ENCODE measurements at regions not wholly inside any gene's neighbourhood (a gene's known extent, or its start where the extent isn't known, plus 50 kb on each side); places are given as distances from the start of the nearest gene placed in this dataset.
A peak's percentile ranks its signal among the peaks of the same experiment; 100 is the strongest.

DNA sequence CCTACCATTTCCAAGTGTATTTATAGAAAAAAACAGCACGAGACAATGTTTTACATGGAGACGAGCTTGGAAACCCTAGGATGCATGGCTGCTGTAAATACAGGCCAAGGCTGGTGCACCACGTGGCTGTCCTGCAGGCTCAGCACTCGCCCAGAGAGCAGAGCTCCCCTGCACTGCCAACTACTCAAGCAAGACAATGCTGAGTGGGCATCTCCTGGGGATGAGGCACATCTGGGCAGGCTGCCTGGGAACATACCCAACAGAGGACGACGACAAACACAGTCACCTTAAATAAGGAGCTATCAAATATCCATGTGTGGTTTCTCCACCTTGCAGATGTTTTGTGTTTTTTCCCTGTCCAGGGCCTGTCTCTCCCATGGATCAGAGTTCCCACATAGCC lies 128.3 kb upstream of the PRMT8 start:
- H3K27ac ChIP-seq (ENCODE audit: low read depth in 1 of 2, low read length in 2 of 2): no peak overlapping the region
- no peaks in the 10 kb centered on the region for H3K9me3 ChIP-seq (ENCODE audit: control insufficient read depth in 1 of 2, insufficient read depth in 1 of 2, low read length in 2 of 2)
- no peak for DNase-seq
- H3K36me3 ChIP-seq (ENCODE audit: insufficient read depth, low read length): no peaks in the 10 kb centered on the region
- no peaks in the 10 kb centered on the region for H3K4me1 ChIP-seq (ENCODE audit: insufficient read depth, low read length)
- no peaks in the 10 kb centered on the region for H3K36me3 Mint-ChIP-seq (ENCODE audit: low read depth)
- peaks cover 21 to 28% of the 10 kb centered on the region in 2 experiments for H3K27me3 ChIP-seq (ENCODE audit: control insufficient read depth in 1 of 2, insufficient read depth in 2 of 2, low read length in 2 of 2)
- ATAC-seq (ENCODE audit: poor library complexity): no peak
- ChIA-PET POLR2A (no interaction called here), CTCF (no interaction called here)
- H3K9me3 Mint-ChIP-seq: no peaks in the 10 kb centered on the region
- H3K27ac Mint-ChIP-seq: no peak overlapping the region
- H3K27me3 Mint-ChIP-seq: peaks cover 46% of the 10 kb centered on the region
- no peak overlapping the region for H3K4me3 Mint-ChIP-seq
- TF ChIP-seq, protein P1, sequence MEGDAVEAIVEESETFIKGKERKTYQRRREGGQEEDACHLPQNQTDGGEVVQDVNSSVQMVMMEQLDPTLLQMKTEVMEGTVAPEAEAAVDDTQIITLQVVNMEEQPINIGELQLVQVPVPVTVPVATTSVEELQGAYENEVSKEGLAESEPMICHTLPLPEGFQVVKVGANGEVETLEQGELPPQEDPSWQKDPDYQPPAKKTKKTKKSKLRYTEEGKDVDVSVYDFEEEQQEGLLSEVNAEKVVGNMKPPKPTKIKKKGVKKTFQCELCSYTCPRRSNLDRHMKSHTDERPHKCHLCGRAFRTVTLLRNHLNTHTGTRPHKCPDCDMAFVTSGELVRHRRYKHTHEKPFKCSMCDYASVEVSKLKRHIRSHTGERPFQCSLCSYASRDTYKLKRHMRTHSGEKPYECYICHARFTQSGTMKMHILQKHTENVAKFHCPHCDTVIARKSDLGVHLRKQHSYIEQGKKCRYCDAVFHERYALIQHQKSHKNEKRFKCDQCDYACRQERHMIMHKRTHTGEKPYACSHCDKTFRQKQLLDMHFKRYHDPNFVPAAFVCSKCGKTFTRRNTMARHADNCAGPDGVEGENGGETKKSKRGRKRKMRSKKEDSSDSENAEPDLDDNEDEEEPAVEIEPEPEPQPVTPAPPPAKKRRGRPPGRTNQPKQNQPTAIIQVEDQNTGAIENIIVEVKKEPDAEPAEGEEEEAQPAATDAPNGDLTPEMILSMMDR (IDR thresholded peaks at IDR 0.05): no peak
- H3K4me1 Mint-ChIP-seq (ENCODE audit: low read depth): no peaks in the 10 kb centered on the region
- H3K4me3 ChIP-seq (ENCODE audit: low read length): no peak overlapping the region
- intact Hi-C loops (cut with DNase I, micrococcal nuclease): no loop called here

DNA sequence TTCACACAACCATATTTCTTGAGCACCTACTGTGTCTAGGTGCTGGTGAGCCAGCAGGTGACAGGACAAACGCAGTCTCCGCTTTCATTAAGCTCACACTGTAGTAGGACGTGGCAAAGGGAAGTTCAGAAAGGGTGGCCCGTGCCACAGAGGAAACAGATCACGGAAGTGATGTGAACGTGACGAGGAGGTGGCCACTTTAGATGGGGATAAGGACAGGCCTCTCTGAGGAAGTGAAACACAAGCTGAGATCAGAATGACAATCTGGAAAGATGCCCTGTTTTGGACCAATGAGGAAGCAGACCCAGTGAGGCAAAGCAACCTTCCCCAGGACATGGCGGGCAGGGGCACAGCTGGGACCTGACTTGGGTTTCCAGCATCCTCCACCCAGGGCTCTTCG lies 127.4 kb upstream of the PRMT8 start:
- H3K4me1 Mint-ChIP-seq (ENCODE audit: low read depth): no peaks in the 10 kb centered on the region
- TF ChIP-seq, protein P1 (IDR thresholded peaks at IDR 0.05): no peak
- no peak overlapping the region for H3K4me3 Mint-ChIP-seq
- intact Hi-C loops (cut with DNase I, micrococcal nuclease): no loop called here
- H3K27ac Mint-ChIP-seq: no peak overlapping the region
- no peak overlapping the region for H3K27ac ChIP-seq (ENCODE audit: low read depth in 1 of 2, low read length in 2 of 2)
- H3K27me3 Mint-ChIP-seq: peaks cover 46% of the 10 kb centered on the region
- no peaks in the 10 kb centered on the region for H3K36me3 ChIP-seq (ENCODE audit: insufficient read depth, low read length)
- no peaks in the 10 kb centered on the region for H3K9me3 Mint-ChIP-seq
- CTCF ChIA-PET: no interaction called here
- H3K27me3 ChIP-seq (ENCODE audit: control insufficient read depth in 1 of 2, insufficient read depth in 2 of 2, low read length in 2 of 2): peaks cover 26 to 28% of the 10 kb centered on the region in 2 experiments
- H3K4me3 ChIP-seq (ENCODE audit: low read length): no peak overlapping the region
- H3K9me3 ChIP-seq (ENCODE audit: control insufficient read depth in 1 of 2, insufficient read depth in 1 of 2, low read length in 2 of 2): no peaks in the 10 kb centered on the region
- DNase-seq (peak in 3 of 14 experiments; percentile 25 to 48 (median 45)), ATAC-seq (ENCODE audit: poor library complexity) (no peak)
- H3K4me1 ChIP-seq (ENCODE audit: insufficient read depth, low read length): no peaks in the 10 kb centered on the region
- POLR2A ChIA-PET: no interaction called here
- H3K36me3 Mint-ChIP-seq (ENCODE audit: low read depth): no peaks in the 10 kb centered on the region

DNA sequence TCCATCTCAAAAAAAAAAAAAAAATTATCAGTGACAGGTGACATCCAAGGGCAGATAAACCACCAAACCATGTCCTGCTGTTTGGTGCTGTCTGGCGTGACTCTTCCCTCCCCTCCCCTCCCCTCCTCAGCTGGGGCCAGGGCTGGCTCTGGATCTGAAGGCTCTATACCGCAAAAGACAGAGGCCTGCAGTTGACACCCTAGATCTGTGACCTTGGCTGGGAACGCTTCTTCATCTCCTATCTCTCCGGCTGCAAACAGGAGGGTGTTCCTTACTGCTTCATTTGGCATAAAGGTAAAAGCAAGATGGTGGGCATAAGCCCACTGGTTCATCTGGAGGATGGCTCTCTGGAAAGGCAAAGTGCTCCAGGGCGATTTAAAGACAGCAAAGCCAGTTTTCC lies 126.8 kb upstream of the PRMT8 start:
- H3K4me1 Mint-ChIP-seq (ENCODE audit: low read depth): no peaks in the 10 kb centered on the region
- peaks cover 26 to 32% of the 10 kb centered on the region in 2 experiments for H3K27me3 ChIP-seq (ENCODE audit: control insufficient read depth in 1 of 2, insufficient read depth in 2 of 2, low read length in 2 of 2)
- no peak overlapping the region for H3K4me3 Mint-ChIP-seq
- no peaks in the 10 kb centered on the region for H3K36me3 Mint-ChIP-seq (ENCODE audit: low read depth)
- no peaks in the 10 kb centered on the region for H3K4me1 ChIP-seq (ENCODE audit: insufficient read depth, low read length)
- no peak overlapping the region for H3K4me3 ChIP-seq (ENCODE audit: low read length)
- CTCF ChIA-PET: no interaction called here
- no peaks in the 10 kb centered on the region for H3K36me3 ChIP-seq (ENCODE audit: insufficient read depth, low read length)
- no peak for DNase-seq
- POLR2A ChIA-PET: no interaction called here
- H3K9me3 Mint-ChIP-seq: no peaks in the 10 kb centered on the region
- ATAC-seq (ENCODE audit: poor library complexity): no peak
- peaks cover 41% of the 10 kb centered on the region for H3K27me3 Mint-ChIP-seq
- intact Hi-C loops (cut with DNase I, micrococcal nuclease): no loop called here
- TF ChIP-seq, protein P1 (IDR thresholded peaks at IDR 0.05): no peak
- no peaks in the 10 kb centered on the region for H3K9me3 ChIP-seq (ENCODE audit: control insufficient read depth in 1 of 2, insufficient read depth in 1 of 2, low read length in 2 of 2)
- no peak overlapping the region for H3K27ac Mint-ChIP-seq
- no peak overlapping the region for H3K27ac ChIP-seq (ENCODE audit: low read depth in 1 of 2, low read length in 2 of 2)

Data from CD4-positive, alpha-beta T cell (primary cell).